HEK293 (cell line): ENCODE measurements at regions not wholly inside any gene's neighbourhood (a gene's known extent, or its start where the extent isn't known, plus 50 kb on each side); places are given as distances from the start of the nearest gene placed in this dataset.

Source experiments
- CTCF ChIA-PET: fragments of 350-600 bp; formaldehyde crosslinking; extraction: SDS; loops from one replicate; lab custom pipeline; 2021; ENCODE audit warnings: antibody characterized with exemption; lab: Yijun Ruan, JAX
- POLR2A ChIA-PET: fragments of 300-600 bp; formaldehyde crosslinking; extraction: SDS; loops from one replicate; lab custom pipeline; 2020; ENCODE audit warnings: antibody characterized with exemption, inconsistent platforms; lab: Yijun Ruan, JAX
- H3K27ac ChIP-seq: fragments of 200-500 bp; sonication (Bioruptor generic); 2 replicates; pipeline ENCODE4 v1.5.1; 2014; ENCODE audit warnings: low read depth, low read length, control low read depth, inconsistent platforms; ENCODE audit errors: extremely low read depth
- H3K36me3 ChIP-seq, 2 experiments: fragments of 200-500 bp in 1 of 2; sonication (Bioruptor generic) in 1 of 2; 1 replicate in 1 of 2; 2 replicates in 1 of 2; pipeline ENCODE4 v1.5.1; 2014 to 2017; ENCODE audit warnings: inconsistent platforms in 2 of 2, low read length in 2 of 2; ENCODE audit not compliant: control insufficient read depth in 2 of 2, insufficient read depth in 1 of 2
- H3K4me1 ChIP-seq: fragments of 200-500 bp; sonication (Bioruptor generic); 2 replicates; pipeline ENCODE4 v1.5.1; 2014; ENCODE audit warnings: mild to moderate bottlenecking, low read length, inconsistent platforms; ENCODE audit not compliant: control insufficient read depth, insufficient read depth
- H3K4me3 ChIP-seq: 2 replicates; pipeline ENCODE4 v1.5.1; 2011; ENCODE audit warnings: low read depth, mild to moderate bottlenecking, control low read depth, low read length, moderate library complexity
- H3K9me3 ChIP-seq: fragments of 200-500 bp; sonication (Bioruptor generic); 2 replicates; pipeline ENCODE4 v1.5.1; 2014; ENCODE audit warnings: low read depth, low read length, inconsistent platforms; ENCODE audit not compliant: control insufficient read depth, insufficient read depth
- ELK4 ChIP-seq: IDR thresholded peaks from 2 replicates; pipeline ENCODE4 v1.6.1; 2011; ENCODE audit warnings: mild to moderate bottlenecking, low read depth, low read length, borderline replicate concordance
- FEZF1 ChIP-seq: fragments of 450-650 bp; formaldehyde crosslinking; IDR thresholded peaks from 2 replicates; pipeline ENCODE4 v1.5.1; 2016; ENCODE audit warnings: missing biosample characterization, missing genetic modification characterization
- PRDM10 ChIP-seq: fragments of 450-650 bp; formaldehyde crosslinking; IDR thresholded peaks from 2 replicates; pipeline ENCODE4 v1.5.1; 2016; ENCODE audit warnings: missing biosample characterization, missing genetic modification characterization
- PRDM6 ChIP-seq: fragments of 450-650 bp; formaldehyde crosslinking; IDR thresholded peaks from 2 replicates; pipeline ENCODE4 v1.5.1; 2017; ENCODE audit warnings: missing biosample characterization, missing genetic modification characterization
- SETDB1 ChIP-seq: IDR thresholded peaks from one replicate; pipeline ENCODE4 v1.6.1; 2017; ENCODE audit warnings: mild to moderate bottlenecking, low read length, moderate library complexity, mixed read lengths; ENCODE audit not compliant: insufficient read length
- ZNF155 ChIP-seq: fragments of 450-650 bp; formaldehyde crosslinking; IDR thresholded peaks from 2 replicates; pipeline ENCODE4 v1.5.1; 2016; ENCODE audit warnings: missing biosample characterization, missing genetic modification characterization
- ZNF18 ChIP-seq: fragments of 450-650 bp; formaldehyde crosslinking; IDR thresholded peaks from 2 replicates; pipeline ENCODE4 v1.5.1; 2016; ENCODE audit warnings: missing biosample characterization, missing genetic modification characterization
- ZNF23 ChIP-seq: fragments of 450-650 bp; formaldehyde crosslinking; IDR thresholded peaks from 2 replicates; pipeline ENCODE4 v1.5.1; 2016; ENCODE audit warnings: missing biosample characterization, missing genetic modification characterization, borderline replicate concordance
- ZNF24 ChIP-seq: fragments of 450-650 bp; formaldehyde crosslinking; IDR thresholded peaks from 2 replicates; pipeline ENCODE4 v1.5.1; 2016; ENCODE audit warnings: missing biosample characterization, missing genetic modification characterization
- ZNF311 ChIP-seq: fragments of 450-650 bp; formaldehyde crosslinking; IDR thresholded peaks from 2 replicates; pipeline ENCODE4 v1.5.1; 2017; ENCODE audit warnings: missing biosample characterization, missing genetic modification characterization, borderline replicate concordance
- ZNF510 ChIP-seq: fragments of 450-650 bp; formaldehyde crosslinking; IDR thresholded peaks from 2 replicates; pipeline ENCODE4 v1.5.1; 2018; ENCODE audit warnings: mild to moderate bottlenecking, missing genetic modification characterization, missing biosample characterization; ENCODE audit not compliant: insufficient replicate concordance
- ZNF549 ChIP-seq: fragments of 450-650 bp; IDR thresholded peaks from 2 replicates; pipeline ENCODE4 v1.5.1; 2018; ENCODE audit warnings: missing biosample characterization, missing genetic modification characterization, mild to moderate bottlenecking, inconsistent platforms, moderate library complexity
- ZNF560 ChIP-seq: fragments of 450-650 bp; formaldehyde crosslinking; IDR thresholded peaks from 2 replicates; pipeline ENCODE4 v1.5.1; 2017; ENCODE audit warnings: missing biosample characterization, missing genetic modification characterization, borderline replicate concordance
- ZNF645 ChIP-seq: fragments of 450-650 bp; formaldehyde crosslinking; IDR thresholded peaks from 2 replicates; pipeline ENCODE4; 2016; ENCODE audit warnings: missing biosample characterization, missing genetic modification characterization
- TF ChIP-seq, protein P1 (sequence below): fragments of 450-650 bp; formaldehyde crosslinking; IDR thresholded peaks from 2 replicates; pipeline ENCODE4 v1.5.1; 2017; ENCODE audit warnings: missing biosample characterization, mild to moderate bottlenecking, missing genetic modification characterization, moderate library complexity
- TF ChIP-seq, protein P2 (sequence below): fragments of 450-650 bp; formaldehyde crosslinking; IDR thresholded peaks from 2 replicates; pipeline ENCODE4 v1.5.1; 2016; ENCODE audit warnings: missing biosample characterization, missing genetic modification characterization, borderline replicate concordance
- TF ChIP-seq, protein P3 (sequence below): fragments of 450-650 bp; formaldehyde crosslinking; IDR thresholded peaks from 2 replicates; pipeline ENCODE4 v1.5.1; 2016; ENCODE audit warnings: missing biosample characterization, missing genetic modification characterization

- TF ChIP-seq PRDM10 (tag by site-specific recombination) (no peak), SETDB1 (no peak)
Observed at GRCh38 chr10:90020506-90020905, 319.1 kb downstream of the KIF20B start (continued).

DNA sequence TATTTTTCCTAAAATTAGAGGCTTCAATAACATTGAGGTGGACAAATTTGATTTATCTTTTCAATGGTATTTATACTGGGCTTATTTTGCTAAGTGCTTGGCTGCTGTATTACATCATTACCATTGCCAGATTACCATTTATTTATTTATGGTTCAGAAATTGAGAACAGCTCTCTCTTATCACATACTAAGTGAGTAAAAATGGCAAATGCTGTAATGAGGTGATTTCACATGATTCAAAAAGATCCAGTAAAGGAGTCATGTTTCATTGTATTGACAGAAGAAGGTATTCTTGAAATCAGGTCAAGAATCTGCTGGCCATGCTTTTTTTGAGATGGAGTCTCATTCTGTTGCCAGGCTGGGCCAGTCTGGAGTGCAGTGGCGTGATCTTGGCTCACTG, 322.6 kb downstream of the KIF20B start:
- no peaks in the 10 kb centered on the region for H3K9me3 ChIP-seq
- no peak overlapping the region for H3K4me3 ChIP-seq
- ChIA-PET POLR2A (no interaction called here), CTCF (no interaction called here)
- no peak overlapping the region for H3K27ac ChIP-seq
- no peaks in the 10 kb centered on the region for H3K4me1 ChIP-seq
- H3K36me3 ChIP-seq = no peaks in the 10 kb centered on the region
- TF ChIP-seq ZNF18 (tag by site-specific recombination) (no peak), ZNF24 (no peak), ZNF311 (tag by site-specific recombination) (no peak), ZNF155 (no peak), ZNF23 (tag by site-specific recombination) (no peak), FEZF1 (tag by site-specific recombination) (peak; percentile 62; the same call in 1 of the 2 replicates), ZNF549 (tag by site-specific recombination) (no peak), ELK4 (no peak), ZNF560 (tag by site-specific recombination) (no peak), ZNF645 (tag by site-specific recombination) (no peak), PRDM6 (tag by site-specific recombination) (peak; percentile 25; the same call in 1 of the 2 replicates), ZNF510 (tag by site-specific recombination) (no peak)
- TF ChIP-seq, protein P1, sequence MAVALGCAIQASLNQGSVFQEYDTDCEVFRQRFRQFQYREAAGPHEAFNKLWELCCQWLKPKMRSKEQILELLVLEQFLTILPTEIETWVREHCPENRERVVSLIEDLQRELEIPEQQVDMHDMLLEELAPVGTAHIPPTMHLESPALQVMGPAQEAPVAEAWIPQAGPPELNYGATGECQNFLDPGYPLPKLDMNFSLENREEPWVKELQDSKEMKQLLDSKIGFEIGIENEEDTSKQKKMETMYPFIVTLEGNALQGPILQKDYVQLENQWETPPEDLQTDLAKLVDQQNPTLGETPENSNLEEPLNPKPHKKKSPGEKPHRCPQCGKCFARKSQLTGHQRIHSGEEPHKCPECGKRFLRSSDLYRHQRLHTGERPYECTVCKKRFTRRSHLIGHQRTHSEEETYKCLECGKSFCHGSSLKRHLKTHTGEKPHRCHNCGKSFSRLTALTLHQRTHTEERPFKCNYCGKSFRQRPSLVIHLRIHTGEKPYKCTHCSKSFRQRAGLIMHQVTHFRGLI (tag by site-specific recombination) = no peak
- TF ChIP-seq, protein P2, sequence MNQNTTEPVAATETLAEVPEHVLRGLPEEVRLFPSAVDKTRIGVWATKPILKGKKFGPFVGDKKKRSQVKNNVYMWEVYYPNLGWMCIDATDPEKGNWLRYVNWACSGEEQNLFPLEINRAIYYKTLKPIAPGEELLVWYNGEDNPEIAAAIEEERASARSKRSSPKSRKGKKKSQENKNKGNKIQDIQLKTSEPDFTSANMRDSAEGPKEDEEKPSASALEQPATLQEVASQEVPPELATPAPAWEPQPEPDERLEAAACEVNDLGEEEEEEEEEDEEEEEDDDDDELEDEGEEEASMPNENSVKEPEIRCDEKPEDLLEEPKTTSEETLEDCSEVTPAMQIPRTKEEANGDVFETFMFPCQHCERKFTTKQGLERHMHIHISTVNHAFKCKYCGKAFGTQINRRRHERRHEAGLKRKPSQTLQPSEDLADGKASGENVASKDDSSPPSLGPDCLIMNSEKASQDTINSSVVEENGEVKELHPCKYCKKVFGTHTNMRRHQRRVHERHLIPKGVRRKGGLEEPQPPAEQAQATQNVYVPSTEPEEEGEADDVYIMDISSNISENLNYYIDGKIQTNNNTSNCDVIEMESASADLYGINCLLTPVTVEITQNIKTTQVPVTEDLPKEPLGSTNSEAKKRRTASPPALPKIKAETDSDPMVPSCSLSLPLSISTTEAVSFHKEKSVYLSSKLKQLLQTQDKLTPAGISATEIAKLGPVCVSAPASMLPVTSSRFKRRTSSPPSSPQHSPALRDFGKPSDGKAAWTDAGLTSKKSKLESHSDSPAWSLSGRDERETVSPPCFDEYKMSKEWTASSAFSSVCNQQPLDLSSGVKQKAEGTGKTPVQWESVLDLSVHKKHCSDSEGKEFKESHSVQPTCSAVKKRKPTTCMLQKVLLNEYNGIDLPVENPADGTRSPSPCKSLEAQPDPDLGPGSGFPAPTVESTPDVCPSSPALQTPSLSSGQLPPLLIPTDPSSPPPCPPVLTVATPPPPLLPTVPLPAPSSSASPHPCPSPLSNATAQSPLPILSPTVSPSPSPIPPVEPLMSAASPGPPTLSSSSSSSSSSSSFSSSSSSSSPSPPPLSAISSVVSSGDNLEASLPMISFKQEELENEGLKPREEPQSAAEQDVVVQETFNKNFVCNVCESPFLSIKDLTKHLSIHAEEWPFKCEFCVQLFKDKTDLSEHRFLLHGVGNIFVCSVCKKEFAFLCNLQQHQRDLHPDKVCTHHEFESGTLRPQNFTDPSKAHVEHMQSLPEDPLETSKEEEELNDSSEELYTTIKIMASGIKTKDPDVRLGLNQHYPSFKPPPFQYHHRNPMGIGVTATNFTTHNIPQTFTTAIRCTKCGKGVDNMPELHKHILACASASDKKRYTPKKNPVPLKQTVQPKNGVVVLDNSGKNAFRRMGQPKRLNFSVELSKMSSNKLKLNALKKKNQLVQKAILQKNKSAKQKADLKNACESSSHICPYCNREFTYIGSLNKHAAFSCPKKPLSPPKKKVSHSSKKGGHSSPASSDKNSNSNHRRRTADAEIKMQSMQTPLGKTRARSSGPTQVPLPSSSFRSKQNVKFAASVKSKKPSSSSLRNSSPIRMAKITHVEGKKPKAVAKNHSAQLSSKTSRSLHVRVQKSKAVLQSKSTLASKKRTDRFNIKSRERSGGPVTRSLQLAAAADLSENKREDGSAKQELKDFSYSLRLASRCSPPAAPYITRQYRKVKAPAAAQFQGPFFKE = no peak
- TF ChIP-seq, protein P3, sequence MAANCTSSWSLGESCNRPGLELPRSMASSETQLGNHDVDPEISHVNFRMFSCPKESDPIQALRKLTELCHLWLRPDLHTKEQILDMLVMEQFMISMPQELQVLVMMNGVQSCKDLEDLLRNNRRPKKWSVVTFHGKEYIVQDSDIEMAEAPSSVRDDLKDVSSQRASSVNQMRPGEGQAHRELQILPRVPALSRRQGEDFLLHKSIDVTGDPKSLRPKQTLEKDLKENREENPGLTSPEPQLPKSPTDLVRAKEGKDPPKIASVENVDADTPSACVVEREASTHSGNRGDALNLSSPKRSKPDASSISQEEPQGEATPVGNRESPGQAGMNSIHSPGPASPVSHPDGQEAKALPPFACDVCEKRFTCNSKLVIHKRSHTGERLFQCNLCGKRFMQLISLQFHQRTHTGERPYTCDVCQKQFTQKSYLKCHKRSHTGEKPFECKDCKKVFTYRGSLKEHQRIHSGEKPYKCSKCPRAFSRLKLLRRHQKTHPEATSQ = no peak
